Smooth muscle cell (in vitro differentiated cells): ENCODE measurements at regions not wholly inside any gene's neighbourhood (a gene's known extent, or its start where the extent isn't known, plus 50 kb on each side); places are given as distances from the start of the nearest gene placed in this dataset.

Experiments
- DNase-seq: peaks from one replicate; lab custom pipeline; 2025; ENCODE audit not compliant: unreplicated experiment; lab: John Stamatoyannopoulos, UW
- H2AFZ ChIP-seq: fragments of 200-600 bp; sonication (generic); 2 replicates; pipeline ENCODE4 v1.6.0; 2016; ENCODE audit warnings: antibody characterized with exemption, low read depth, mild to moderate bottlenecking
- H3F3A ChIP-seq: fragments of 200-600 bp; sonication (generic); 2 replicates; pipeline ENCODE4 v1.6.0; 2017; ENCODE audit warnings: antibody characterized with exemption, low read depth
- H3K27ac ChIP-seq: fragments of 200-600 bp; sonication (generic); 2 replicates; pipeline ENCODE4 v1.5.1; 2016; ENCODE audit warnings: low read depth, mild to moderate bottlenecking
- H3K27me3 ChIP-seq: fragments of 200-600 bp; sonication (generic); 2 replicates; pipeline ENCODE4 v1.6.1; 2016; ENCODE audit warnings: low read depth, mild to moderate bottlenecking
- H3K36me3 ChIP-seq: fragments of 200-600 bp; sonication (generic); 2 replicates; pipeline ENCODE4 v1.5.1; 2016; ENCODE audit warnings: low read depth
- H3K4me1 ChIP-seq: fragments of 200-600 bp; sonication (generic); 2 replicates; pipeline ENCODE4 v1.5.1; 2016; ENCODE audit warnings: low read depth
- H3K4me2 ChIP-seq: fragments of 200-600 bp; sonication (generic); 2 replicates; pipeline ENCODE4 v1.6.0; 2016; ENCODE audit warnings: mild to moderate bottlenecking
- H3K4me3 ChIP-seq: fragments of 200-600 bp; sonication (generic); 2 replicates; pipeline ENCODE4 v1.5.1; 2016; ENCODE audit warnings: mild to moderate bottlenecking
- H3K79me2 ChIP-seq: fragments of 200-600 bp; sonication (generic); 2 replicates; pipeline ENCODE4 v1.6.0; 2016; ENCODE audit warnings: low read depth, mild to moderate bottlenecking
- H3K9ac ChIP-seq: fragments of 200-600 bp; sonication (generic); 2 replicates; pipeline ENCODE4 v1.6.0; 2016; ENCODE audit warnings: low read depth
- H3K9me3 ChIP-seq: fragments of 200-600 bp; sonication (generic); replicated peaks from 2 replicates; pipeline ENCODE4 v1.5.1; 2016; ENCODE audit warnings: low read depth
- H4K20me1 ChIP-seq: fragments of 200-600 bp; sonication (generic); 2 replicates; pipeline ENCODE4 v1.6.0; 2016; ENCODE audit warnings: low read depth
- WGBS: methylation state at CpG from one replicate; pipeline ENCODE4 v1.1.7; 2016; ENCODE audit warnings: low lambda C conversion rate; 5-methylcytosine and 5-hydroxymethylcytosine counted together
- TF ChIP-seq, protein P1 (sequence below): fragments of 200-600 bp; sonication (generic); IDR thresholded peaks from 2 replicates; pipeline ENCODE4 v1.5.1; 2017; ENCODE audit warnings: borderline replicate concordance, mild to moderate bottlenecking, antibody characterized with exemption; ENCODE audit not compliant: insufficient read depth, poor library complexity, severe bottlenecking

- H3K36me3 ChIP-seq: no peaks in the 10 kb centered on the region
- TF ChIP-seq, protein P1, sequence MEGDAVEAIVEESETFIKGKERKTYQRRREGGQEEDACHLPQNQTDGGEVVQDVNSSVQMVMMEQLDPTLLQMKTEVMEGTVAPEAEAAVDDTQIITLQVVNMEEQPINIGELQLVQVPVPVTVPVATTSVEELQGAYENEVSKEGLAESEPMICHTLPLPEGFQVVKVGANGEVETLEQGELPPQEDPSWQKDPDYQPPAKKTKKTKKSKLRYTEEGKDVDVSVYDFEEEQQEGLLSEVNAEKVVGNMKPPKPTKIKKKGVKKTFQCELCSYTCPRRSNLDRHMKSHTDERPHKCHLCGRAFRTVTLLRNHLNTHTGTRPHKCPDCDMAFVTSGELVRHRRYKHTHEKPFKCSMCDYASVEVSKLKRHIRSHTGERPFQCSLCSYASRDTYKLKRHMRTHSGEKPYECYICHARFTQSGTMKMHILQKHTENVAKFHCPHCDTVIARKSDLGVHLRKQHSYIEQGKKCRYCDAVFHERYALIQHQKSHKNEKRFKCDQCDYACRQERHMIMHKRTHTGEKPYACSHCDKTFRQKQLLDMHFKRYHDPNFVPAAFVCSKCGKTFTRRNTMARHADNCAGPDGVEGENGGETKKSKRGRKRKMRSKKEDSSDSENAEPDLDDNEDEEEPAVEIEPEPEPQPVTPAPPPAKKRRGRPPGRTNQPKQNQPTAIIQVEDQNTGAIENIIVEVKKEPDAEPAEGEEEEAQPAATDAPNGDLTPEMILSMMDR: no peak
- H3K27me3 ChIP-seq: no peaks in the 10 kb centered on the region
- no peaks in the 10 kb centered on the region for H3K79me2 ChIP-seq
- no peak overlapping the region for H3K9ac ChIP-seq
- peak overlapping the region; percentile 84 for H3K4me2 ChIP-seq
- H2AFZ ChIP-seq: peak overlapping the region; percentile 1
- peaks cover 28% of the 10 kb centered on the region for H3K4me1 ChIP-seq
- peak overlapping the region; percentile 91 for H3K27ac ChIP-seq
- no peaks in the 10 kb centered on the region for H3K9me3 ChIP-seq
- DNase-seq: no peak
- H3K4me3 ChIP-seq: no peak overlapping the region
- no peaks in the 10 kb centered on the region for H4K20me1 ChIP-seq
- H3F3A ChIP-seq: peaks cover 22% of the 10 kb centered on the region
- WGBS: 54% methylated on average over 7 of the region's 7 CpGs
These were observed 316.9 kb upstream of the ZEB2 start for GRCh38 chr2:144836635-144837350.

DNA sequence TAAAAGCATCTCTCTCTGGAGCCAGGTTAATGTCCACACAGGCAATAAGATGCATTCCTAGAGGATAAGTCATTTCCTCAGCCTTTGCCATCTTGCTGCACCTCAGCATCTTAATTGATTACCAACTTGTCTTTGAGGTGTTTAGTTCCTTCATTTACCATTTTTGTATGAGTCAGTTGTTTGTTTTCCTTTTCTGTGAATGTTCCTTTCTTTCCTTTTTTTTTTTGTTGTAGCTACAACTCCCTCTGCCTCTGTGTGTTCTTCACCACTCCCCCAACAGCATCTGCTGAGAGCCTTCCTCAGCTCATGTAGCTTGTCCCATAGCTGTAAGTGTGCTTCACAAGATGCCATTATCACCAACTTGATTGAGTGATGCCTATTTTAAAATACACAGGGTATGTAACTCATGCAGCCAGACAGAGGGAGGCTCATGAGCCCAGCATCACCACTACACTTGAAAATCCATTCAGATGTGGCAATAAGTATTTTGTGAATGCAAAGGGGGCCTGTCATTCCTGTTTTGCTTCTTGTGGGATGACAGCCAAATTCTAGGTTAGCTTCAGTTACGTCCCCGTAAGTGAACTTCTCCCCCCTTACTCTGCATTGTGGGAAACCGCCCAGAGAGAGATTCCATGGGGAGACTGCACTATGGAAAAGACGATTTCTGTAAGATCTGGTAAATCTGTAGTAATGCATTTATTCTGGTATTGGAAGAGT lies 315.9 kb upstream of the ZEB2 start:
- DNase-seq: no peak
- Histone ChIP-seq H3K27ac (peak overlapping the region; percentile 91), H3K27me3 (no peaks in the 10 kb centered on the region), H3K36me3 (no peaks in the 10 kb centered on the region), H2AFZ (peak overlapping the region; percentile 1), H3K9me3 (no peaks in the 10 kb centered on the region), H3K4me2 (peak overlapping the region; percentile 84), H3K4me1 (peaks cover 28% of the 10 kb centered on the region), H4K20me1 (no peaks in the 10 kb centered on the region), H3F3A (peaks cover 22% of the 10 kb centered on the region), H3K4me3 (peak overlapping the region; percentile 33), H3K9ac (peak overlapping the region; percentile 57), H3K79me2 (no peaks in the 10 kb centered on the region)
- TF ChIP-seq, protein P1: no peak
- 19% methylated on average over 4 of the region's 4 CpGs for WGBS

- Histone ChIP-seq H3K27ac (peak overlapping the region; percentile 91), H2AFZ (peak overlapping the region; percentile 85), H4K20me1 (no peaks in the 10 kb centered on the region), H3K4me3 (peak overlapping the region; percentile 33), H3K4me1 (peaks cover 28% of the 10 kb centered on the region), H3K27me3 (no peaks in the 10 kb centered on the region), H3K79me2 (no peaks in the 10 kb centered on the region), H3F3A (peaks cover 22% of the 10 kb centered on the region), H3K36me3 (no peaks in the 10 kb centered on the region), H3K9me3 (no peaks in the 10 kb centered on the region), H3K9ac (peak overlapping the region; percentile 57), H3K4me2 (peak overlapping the region; percentile 84)
- no peak for DNase-seq
- TF ChIP-seq, protein P1: no peak
- WGBS: 16% methylated on average over 5 of the region's 5 CpGs
These were observed 315.2 kb upstream of the ZEB2 start for GRCh38 chr2:144834998-144835633.
